CD4-positive, alpha-beta memory T cell (primary cell): ENCODE measurements at regions not wholly inside any gene's neighbourhood (a gene's known extent, or its start where the extent isn't known, plus 50 kb on each side); places are given as distances from the start of the nearest gene placed in this dataset.
A peak's percentile ranks its signal among the peaks of the same experiment; 100 is the strongest.

Experiments
- CTCF ChIA-PET: fragments of 350-600 bp; sonication (Branson Sonifier 250); formaldehyde crosslinking; loops from one replicate; lab custom pipeline; 2021; ENCODE audit warnings: inconsistent platforms; ENCODE audit not compliant: partially characterized antibody; lab: Charles Lee
- POLR2A ChIA-PET: fragments of 350-600 bp; sonication (Branson Sonifier 250); formaldehyde crosslinking; loops from one replicate; lab custom pipeline; 2021; ENCODE audit not compliant: partially characterized antibody; lab: Charles Lee
- DNase-seq, 5 donors: peaks; one replicate each; pipeline versions ENCODE4 v3.0.0 to v3.0.0-alpha.2; 2020 to 2022; ENCODE audit warnings: mixed read lengths in 1 of 5
- H3K27ac ChIP-seq: one replicate; pipeline ENCODE4 v1.7.0; 2013; ENCODE audit warnings: low read depth, low read length
- H3K27me3 ChIP-seq: 2 replicates; pipeline ENCODE4 v1.7.0; 2013; ENCODE audit warnings: mild to moderate bottlenecking, low read length, moderate library complexity; ENCODE audit not compliant: insufficient read depth
- H3K36me3 ChIP-seq: 2 replicates; pipeline ENCODE4 v1.7.0; 2013; ENCODE audit warnings: mild to moderate bottlenecking, low read length, moderate library complexity; ENCODE audit not compliant: insufficient read depth
- H3K4me1 ChIP-seq: 2 replicates; pipeline ENCODE4 v1.7.0; 2013; ENCODE audit warnings: mild to moderate bottlenecking, low read length, moderate library complexity; ENCODE audit not compliant: insufficient read depth
- H3K4me3 ChIP-seq, 2 donors: one replicate each; pipeline ENCODE4 v1.7.0; 2013; ENCODE audit warnings: low read length in 2 of 2, mild to moderate bottlenecking in 1 of 2
- H3K9me3 ChIP-seq, 2 donors: one replicate each; pipeline ENCODE4 v1.7.0; 2013; ENCODE audit warnings: low read length in 2 of 2, control low read depth in 1 of 2; ENCODE audit not compliant: control insufficient read depth in 1 of 2
- H3K27ac Mint-ChIP-seq, 7 donors: one replicate each; pipeline ENCODE4 v1.8.0; 2020 to 2021; ENCODE audit warnings: mixed read lengths in 7 of 7, mild to moderate bottlenecking in 6 of 7, inconsistent platforms in 3 of 7, moderate library complexity in 3 of 7
- H3K27me3 Mint-ChIP-seq, 2 donors: one replicate each; pipeline ENCODE4 v1.8.0; 2020 to 2021; ENCODE audit warnings: mixed read lengths in 2 of 2
- H3K36me3 Mint-ChIP-seq, 2 donors: one replicate each; pipeline ENCODE4 v1.8.0; 2020 to 2021; ENCODE audit warnings: mixed read lengths in 2 of 2, inconsistent platforms in 1 of 2, mild to moderate bottlenecking in 1 of 2
- H3K4me1 Mint-ChIP-seq, 4 donors: one replicate each; pipeline ENCODE4 v1.8.0; 2020 to 2021; ENCODE audit warnings: mixed read lengths in 4 of 4, mild to moderate bottlenecking in 1 of 4
- H3K4me3 Mint-ChIP-seq, 8 donors: one replicate each; pipeline ENCODE4 v1.8.0; 2020 to 2021; ENCODE audit warnings: mixed read lengths in 8 of 8, mild to moderate bottlenecking in 7 of 8, moderate library complexity in 6 of 8, inconsistent platforms in 3 of 8
- H3K9me3 Mint-ChIP-seq, 8 donors: one replicate each; pipeline ENCODE4 v1.8.0; 2020 to 2021; ENCODE audit warnings: mixed read lengths in 8 of 8, mild to moderate bottlenecking in 5 of 8, inconsistent platforms in 3 of 8, moderate library complexity in 1 of 8
- intact Hi-C: fragments of 100-400 bp; cut with micrococcal nuclease; formaldehyde crosslinking; loops from one replicate; pipeline ENCODE4 v1.15.1; 2023

DNA sequence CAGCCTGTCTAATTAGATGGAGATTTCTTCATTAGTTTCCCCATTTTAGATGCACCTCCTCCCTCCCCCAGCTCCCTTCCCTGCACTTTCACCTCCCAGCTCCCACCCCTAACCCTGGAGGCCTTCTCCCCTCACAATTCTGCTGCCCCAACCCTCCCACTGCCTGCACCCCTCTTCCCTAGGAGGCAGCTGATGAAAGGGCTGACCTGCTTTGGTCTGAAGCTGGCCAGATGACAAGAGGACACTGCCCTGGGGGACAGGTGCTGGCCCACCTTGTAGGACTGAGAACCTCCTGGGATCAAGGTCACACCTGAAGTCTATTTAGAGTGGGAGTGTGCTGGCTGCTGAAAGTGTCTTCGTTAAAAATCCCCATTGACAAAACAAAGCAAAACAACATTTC is 259.4 kb downstream of the TLE3 start:
- Mint-ChIP-seq H3K27ac (no peak overlapping the region), H3K4me1 (no peaks in the 10 kb centered on the region), H3K4me3 (no peak overlapping the region), H3K27me3 (peaks cover 2 to 3% of the 10 kb centered on the region in 2 donors), H3K9me3 (peaks cover 0 to 2% (median 0%) of the 10 kb centered on the region in 8 donors), H3K36me3 (no peaks in the 10 kb centered on the region)
- H3K27me3 ChIP-seq = no peaks in the 10 kb centered on the region
- H3K27ac ChIP-seq = no peak overlapping the region
- POLR2A ChIA-PET = no interaction called here
- intact Hi-C loops = no loop called here
- no peaks in the 10 kb centered on the region for H3K36me3 ChIP-seq
- no peaks in the 10 kb centered on the region for H3K9me3 ChIP-seq
- H3K4me3 ChIP-seq = no peak overlapping the region
- no peaks in the 10 kb centered on the region for H3K4me1 ChIP-seq
- CTCF ChIA-PET = interaction anchor here (1.0 kb wide), 1 partner anchor 89 kb away, joined by 3 read pairs; no protein-coding TSS in a partner anchor
- no peak for DNase-seq

DNA sequence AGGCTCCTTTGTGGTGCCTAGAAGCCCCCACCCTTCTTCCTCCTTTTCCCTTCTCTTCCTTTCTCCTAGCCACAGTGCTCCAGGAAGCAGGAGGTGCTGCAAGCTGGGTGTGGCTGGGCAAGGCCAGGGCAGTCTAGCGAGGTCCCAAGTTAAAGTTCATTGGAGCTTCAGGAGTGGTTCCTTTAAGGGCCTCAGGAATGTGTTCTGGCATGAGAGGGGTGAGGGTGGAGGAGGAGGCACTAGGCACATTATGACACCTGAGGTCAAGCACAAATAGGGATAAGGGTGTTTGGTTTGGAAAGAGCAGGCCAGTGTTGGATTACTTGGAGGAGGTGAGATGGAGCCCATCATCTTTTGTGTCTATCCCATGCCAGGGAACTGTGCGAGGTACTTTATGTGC is 258.7 kb downstream of the TLE3 start:
- CTCF ChIA-PET = no interaction called here
- POLR2A ChIA-PET = no interaction called here
- Histone ChIP-seq H3K4me3 (no peak overlapping the region), H3K27ac (no peak overlapping the region), H3K9me3 (no peaks in the 10 kb centered on the region), H3K4me1 (no peaks in the 10 kb centered on the region), H3K36me3 (no peaks in the 10 kb centered on the region), H3K27me3 (no peaks in the 10 kb centered on the region)
- H3K27ac Mint-ChIP-seq = no peak overlapping the region
- no peak overlapping the region for H3K4me3 Mint-ChIP-seq
- H3K36me3 Mint-ChIP-seq = no peaks in the 10 kb centered on the region
- H3K9me3 Mint-ChIP-seq = peaks cover 0 to 2% (median 0%) of the 10 kb centered on the region in 8 donors
- no peaks in the 10 kb centered on the region for H3K4me1 Mint-ChIP-seq
- DNase-seq = no peak
- intact Hi-C loops = no loop called here
- H3K27me3 Mint-ChIP-seq = peaks cover 2 to 3% of the 10 kb centered on the region in 2 donors

DNA sequence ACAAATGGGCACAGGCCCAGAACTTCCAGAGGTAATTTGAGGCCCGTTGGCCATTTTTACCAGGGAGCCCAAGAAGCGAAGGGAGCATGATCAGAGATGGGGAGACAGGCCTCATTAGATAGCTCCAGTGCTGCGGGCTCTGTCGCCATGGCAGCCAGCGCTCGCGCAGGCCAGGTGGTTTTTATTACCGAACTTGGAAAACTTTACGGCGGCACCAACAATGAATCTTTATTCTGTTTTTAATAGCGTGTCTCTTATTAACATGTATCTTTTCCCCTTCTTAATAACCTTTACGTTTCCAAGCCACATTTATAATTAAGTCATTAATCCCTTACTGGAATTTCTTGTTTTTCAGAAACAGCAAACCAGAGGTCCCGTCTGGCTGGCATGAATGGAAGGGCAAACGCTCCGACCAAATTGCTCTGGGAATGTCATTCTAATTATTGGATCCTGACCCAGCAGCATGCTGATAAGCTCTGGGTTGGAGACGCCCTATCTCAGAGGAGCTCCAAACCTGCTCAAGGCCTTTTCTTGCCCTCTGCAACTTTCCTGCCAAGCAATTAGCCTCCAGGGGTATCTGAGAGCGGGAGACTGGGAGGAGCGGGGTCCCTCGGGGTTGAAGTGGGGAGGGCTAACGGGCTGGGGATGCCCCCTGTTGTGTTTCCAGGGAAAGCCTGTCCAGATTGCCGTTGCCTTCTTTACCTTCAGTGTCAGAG is 256.4 kb downstream of the TLE3 start:
- H3K4me3 Mint-ChIP-seq = no peak overlapping the region

DNA sequence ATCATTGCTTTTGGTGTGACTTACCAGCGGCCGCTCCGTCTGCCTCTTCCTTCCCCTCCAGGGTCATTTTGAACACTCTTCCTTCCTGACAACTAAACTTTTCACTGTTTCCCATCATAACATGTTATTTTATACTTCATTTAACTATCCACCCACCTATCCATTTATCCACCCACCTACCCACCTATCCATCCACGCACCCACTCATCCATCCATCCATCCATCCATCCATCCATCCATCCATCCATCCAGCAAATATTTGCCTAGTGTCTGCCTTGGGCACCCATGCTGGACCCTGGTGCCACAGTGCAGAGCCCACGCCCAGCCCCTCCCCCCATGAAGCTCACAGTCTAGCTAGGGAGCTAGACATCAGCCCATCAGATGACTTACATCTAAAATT is 254.9 kb downstream of the TLE3 start:
- Mint-ChIP-seq H3K4me3 (no peak overlapping the region), H3K4me1 (no peaks in the 10 kb centered on the region), H3K27ac (no peak overlapping the region), H3K27me3 (peaks cover 0 to 3% of the 10 kb centered on the region in 2 donors), H3K36me3 (no peaks in the 10 kb centered on the region), H3K9me3 (peaks cover 0 to 3% (median 1%) of the 10 kb centered on the region in 8 donors)
- CTCF ChIA-PET = no interaction called here
- H3K27ac ChIP-seq = no peak overlapping the region
- POLR2A ChIA-PET = no interaction called here
- no peaks in the 10 kb centered on the region for H3K36me3 ChIP-seq
- intact Hi-C loops = no loop called here
- no peaks in the 10 kb centered on the region for H3K4me1 ChIP-seq
- no peaks in the 10 kb centered on the region for H3K9me3 ChIP-seq
- DNase-seq = no peak
- H3K4me3 ChIP-seq = no peak overlapping the region
- H3K27me3 ChIP-seq = no peaks in the 10 kb centered on the region

More for the DNA sequence above, 256.4 kb downstream of the TLE3 start:
- Histone ChIP-seq H3K4me1 (no peaks in the 10 kb centered on the region), H3K9me3 (no peaks in the 10 kb centered on the region), H3K36me3 (no peaks in the 10 kb centered on the region), H3K27ac (no peak overlapping the region), H3K27me3 (no peaks in the 10 kb centered on the region), H3K4me3 (no peak overlapping the region)
- Mint-ChIP-seq H3K27me3 (peaks cover 0 to 2% of the 10 kb centered on the region in 2 donors), H3K9me3 (peaks cover 0 to 2% (median 0%) of the 10 kb centered on the region in 8 donors), H3K36me3 (no peaks in the 10 kb centered on the region), H3K4me1 (no peaks in the 10 kb centered on the region), H3K27ac (no peak overlapping the region)
- ChIA-PET POLR2A (no interaction called here), CTCF (interaction anchor here (1.2 to 1.4 kb wide), 2 partner anchors 10 to 91 kb away, joined by 3 read pairs; no protein-coding TSS in a partner anchor)
- no peak for DNase-seq
- intact Hi-C loops = no loop called here

DNA sequence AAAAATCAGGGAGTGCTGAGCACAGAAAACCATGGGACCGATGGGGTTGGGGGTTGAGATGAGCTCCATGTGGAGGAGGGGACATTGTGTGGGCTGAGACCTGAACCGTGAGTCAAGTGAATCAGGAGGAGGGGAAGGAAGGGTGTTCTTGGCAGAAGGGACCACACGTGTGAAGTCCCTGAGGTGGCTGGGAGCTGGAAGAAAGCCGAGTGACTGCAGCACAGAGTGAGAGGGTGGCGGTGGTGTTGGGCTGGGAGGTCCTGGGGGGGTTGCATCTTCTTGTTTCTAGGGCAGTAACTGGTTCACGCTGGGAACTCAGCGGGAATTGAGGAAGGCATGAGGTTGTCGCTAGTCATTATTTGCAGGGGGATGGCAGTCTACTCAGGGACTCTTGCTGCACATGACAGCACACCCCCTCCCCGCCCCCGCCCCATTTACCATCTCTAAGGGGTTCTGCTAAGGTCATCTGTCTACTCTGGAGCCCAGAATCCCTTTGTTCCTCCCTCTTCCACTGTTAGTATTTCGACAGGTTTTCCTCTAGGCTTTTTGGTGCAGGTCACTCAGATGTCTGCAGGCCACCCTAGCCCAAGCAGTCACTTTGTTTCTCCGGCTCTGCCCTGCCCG is 254.3 kb downstream of the TLE3 start:
- no peaks in the 10 kb centered on the region for H3K27me3 ChIP-seq

DNA sequence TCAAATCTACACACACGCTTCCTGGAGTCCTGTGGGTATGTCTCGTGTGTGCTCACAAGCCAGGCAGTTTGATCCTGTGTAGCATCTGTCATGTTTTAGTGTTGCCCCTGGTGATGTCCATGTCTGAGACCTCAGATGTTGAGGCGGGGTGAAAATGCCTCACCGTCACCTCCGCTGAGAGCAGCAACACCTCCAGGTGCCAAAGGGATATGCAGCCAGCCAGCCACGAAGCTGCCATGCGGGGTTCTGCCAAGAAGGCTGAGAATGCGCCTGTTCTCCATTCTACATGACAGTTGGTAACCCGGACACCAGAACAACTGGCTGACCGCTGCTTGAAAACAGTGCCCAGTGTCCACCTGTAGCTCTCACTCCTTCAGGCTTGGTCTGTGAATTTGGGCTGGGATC is 253.8 kb downstream of the TLE3 start:
- intact Hi-C loops = no loop called here
- Histone ChIP-seq H3K27me3 (no peaks in the 10 kb centered on the region), H3K4me1 (no peaks in the 10 kb centered on the region), H3K4me3 (no peak overlapping the region), H3K9me3 (no peaks in the 10 kb centered on the region), H3K27ac (no peak overlapping the region), H3K36me3 (no peaks in the 10 kb centered on the region)
- CTCF ChIA-PET = no interaction called here
- H3K4me3 Mint-ChIP-seq = peak overlapping the region in 1 of 8 donors; percentile 12
- H3K27ac Mint-ChIP-seq = no peak overlapping the region
- no peak for DNase-seq
- H3K36me3 Mint-ChIP-seq = no peaks in the 10 kb centered on the region
- POLR2A ChIA-PET = no interaction called here
- H3K27me3 Mint-ChIP-seq = peaks cover 0 to 3% of the 10 kb centered on the region in 2 donors
- H3K4me1 Mint-ChIP-seq = no peaks in the 10 kb centered on the region
- peaks cover 0 to 3% (median 1%) of the 10 kb centered on the region in 8 donors for H3K9me3 Mint-ChIP-seq

More for the DNA sequence above, 254.3 kb downstream of the TLE3 start:
- H3K27ac Mint-ChIP-seq = no peak overlapping the region
- DNase-seq = no peak
- Histone ChIP-seq H3K27ac (no peak overlapping the region), H3K4me3 (no peak overlapping the region), H3K36me3 (no peaks in the 10 kb centered on the region), H3K9me3 (no peaks in the 10 kb centered on the region), H3K4me1 (no peaks in the 10 kb centered on the region)
- H3K4me3 Mint-ChIP-seq = no peak overlapping the region
- peaks cover 0 to 3% of the 10 kb centered on the region in 2 donors for H3K27me3 Mint-ChIP-seq
- ChIA-PET POLR2A (no interaction called here), CTCF (no interaction called here)
- intact Hi-C loops = no loop called here
- H3K9me3 Mint-ChIP-seq = peaks cover 0 to 3% (median 1%) of the 10 kb centered on the region in 8 donors
- H3K36me3 Mint-ChIP-seq = no peaks in the 10 kb centered on the region
- H3K4me1 Mint-ChIP-seq = no peaks in the 10 kb centered on the region

DNA sequence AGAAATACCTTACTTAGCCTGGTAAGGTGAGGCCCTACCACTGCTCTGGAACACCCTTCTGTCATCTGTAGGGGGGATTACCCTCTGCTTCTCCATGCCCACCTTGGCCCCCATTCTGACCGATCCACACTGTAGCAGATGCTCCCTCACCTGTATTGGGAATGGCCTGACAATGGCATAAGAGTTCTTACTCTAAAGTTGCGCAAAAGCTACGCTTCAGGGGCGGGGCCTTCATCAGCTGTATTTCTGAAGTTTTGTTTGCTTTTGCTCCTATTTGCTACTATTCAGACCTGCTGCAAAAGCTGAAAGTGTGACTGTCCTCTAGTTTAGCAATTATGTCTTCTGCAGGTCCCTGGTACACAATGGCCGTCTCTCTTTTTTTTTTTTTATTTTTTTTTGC is 252.6 kb downstream of the TLE3 start:
- POLR2A ChIA-PET = interaction anchor here (0.6 kb wide), 1 partner anchor 136 kb away, joined by 3 read pairs; no protein-coding TSS in a partner anchor
- H3K27ac ChIP-seq = no peak overlapping the region
- H3K4me1 ChIP-seq = no peaks in the 10 kb centered on the region
- H3K27ac Mint-ChIP-seq = no peak overlapping the region
- intact Hi-C loops = no loop called here
- no peaks in the 10 kb centered on the region for H3K36me3 ChIP-seq
- no peaks in the 10 kb centered on the region for H3K36me3 Mint-ChIP-seq
- H3K9me3 ChIP-seq = no peaks in the 10 kb centered on the region
- no peak overlapping the region for H3K4me3 Mint-ChIP-seq
- CTCF ChIA-PET = interaction anchor here (0.6 kb wide), 1 partner anchor 38 kb away, joined by 3 read pairs; no protein-coding TSS in a partner anchor
- H3K9me3 Mint-ChIP-seq = peaks cover 0 to 3% (median 1%) of the 10 kb centered on the region in 8 donors
- no peak for DNase-seq
- no peak overlapping the region for H3K4me3 ChIP-seq
- H3K27me3 ChIP-seq = no peaks in the 10 kb centered on the region
- H3K4me1 Mint-ChIP-seq = no peaks in the 10 kb centered on the region
- H3K27me3 Mint-ChIP-seq = peaks cover 0 to 3% of the 10 kb centered on the region in 2 donors
